H9 (cell line): ENCODE measurements at regions not wholly inside any gene's neighbourhood (a gene's known extent, or its start where the extent isn't known, plus 50 kb on each side); places are given as distances from the start of the nearest gene placed in this dataset.

ENCODE experiments used
- DNase-seq: peaks from one replicate; pipeline ENCODE4 v3.0.0-alpha.2; 2017
- H2AFZ ChIP-seq: one replicate; pipeline ENCODE4 v1.6.1; 2013; ENCODE audit warnings: mild to moderate bottlenecking, low read length, control low read depth, moderate library complexity
- H2AK5ac ChIP-seq: 2 replicates; pipeline ENCODE4 v1.6.1; 2013; ENCODE audit warnings: low read length, control low read depth, mixed read lengths; ENCODE audit not compliant: insufficient read length
- H2BK120ac ChIP-seq: one replicate; pipeline ENCODE4 v1.6.1; 2013; ENCODE audit warnings: low read depth, mild to moderate bottlenecking, low read length, control low read depth, inconsistent platforms; ENCODE audit not compliant: poor library complexity, severe bottlenecking
- H2BK12ac ChIP-seq: 2 replicates; pipeline ENCODE4 v1.6.1; 2013; ENCODE audit warnings: low read length, control low read depth, mixed read lengths, low read depth; ENCODE audit not compliant: insufficient read length
- H2BK15ac ChIP-seq: 2 replicates; pipeline ENCODE4 v1.6.1; 2013; ENCODE audit warnings: low read depth, low read length, control low read depth
- H2BK20ac ChIP-seq: one replicate; pipeline ENCODE4 v1.6.1; 2013; ENCODE audit warnings: low read depth, mild to moderate bottlenecking, low read length, control low read depth, inconsistent platforms; ENCODE audit not compliant: poor library complexity, severe bottlenecking
- H2BK5ac ChIP-seq: 2 replicates; pipeline ENCODE4 v1.6.1; 2013; ENCODE audit warnings: low read length, control low read depth, mixed read lengths; ENCODE audit not compliant: insufficient read length
- H3K14ac ChIP-seq: 2 replicates; pipeline ENCODE4 v1.6.1; 2013; ENCODE audit warnings: low read length, control low read depth; ENCODE audit not compliant: insufficient read depth
- H3K18ac ChIP-seq: 2 replicates; pipeline ENCODE4 v1.6.1; 2013; ENCODE audit warnings: low read depth, mild to moderate bottlenecking, mixed read lengths, low read length, control low read depth; ENCODE audit not compliant: insufficient read length
- H3K23ac ChIP-seq: 2 replicates; pipeline ENCODE4 v1.6.1; 2013; ENCODE audit warnings: low read length, control low read depth, mixed read lengths, low read depth; ENCODE audit not compliant: insufficient read length
- H3K23me2 ChIP-seq: 2 replicates; pipeline ENCODE4 v1.6.1; 2013; ENCODE audit warnings: low read depth, mild to moderate bottlenecking, mixed read lengths, low read length, control low read depth; ENCODE audit not compliant: insufficient read length, poor library complexity, severe bottlenecking
- H3K27ac ChIP-seq: 2 replicates; pipeline ENCODE4 v1.5.1; 2013; ENCODE audit warnings: low read length, control low read depth, mixed read lengths, low read depth; ENCODE audit not compliant: insufficient read length
- H3K27me3 ChIP-seq: 2 replicates; pipeline ENCODE4 v1.6.1; 2013; ENCODE audit warnings: low read length, control low read depth, inconsistent platforms; ENCODE audit not compliant: insufficient read depth
- H3K4ac ChIP-seq: 2 replicates; pipeline ENCODE4 v1.6.1; 2013; ENCODE audit warnings: low read depth, mild to moderate bottlenecking, control low read depth, inconsistent platforms, low read length, moderate library complexity
- H3K4me1 ChIP-seq: 2 replicates; pipeline ENCODE4 v1.6.1; 2013; ENCODE audit warnings: low read length, control low read depth, inconsistent platforms; ENCODE audit not compliant: insufficient read depth
- H3K4me2 ChIP-seq: 2 replicates; pipeline ENCODE4 v1.6.1; 2013; ENCODE audit warnings: low read length, control low read depth, mixed read lengths; ENCODE audit not compliant: insufficient read length, insufficient read depth
- H3K56ac ChIP-seq: 2 replicates; pipeline ENCODE4 v1.6.1; 2013; ENCODE audit warnings: low read depth, mild to moderate bottlenecking, mixed read lengths, low read length, control low read depth; ENCODE audit not compliant: insufficient read length
- H3K79me1 ChIP-seq: 2 replicates; pipeline ENCODE4 v1.6.1; 2013; ENCODE audit warnings: low read depth, mild to moderate bottlenecking, moderate library complexity, low read length, control low read depth, inconsistent platforms; ENCODE audit not compliant: insufficient read depth, poor library complexity, severe bottlenecking
- H3K79me2 ChIP-seq: 2 replicates; pipeline ENCODE4 v1.6.1; 2013; ENCODE audit warnings: low read length, control low read depth, inconsistent platforms; ENCODE audit not compliant: insufficient read depth
- H3K9ac ChIP-seq: 2 replicates; pipeline ENCODE4 v1.6.1; 2013; ENCODE audit warnings: low read length, control low read depth, mixed read lengths; ENCODE audit not compliant: insufficient read length; ENCODE audit errors: extremely low read depth
- H3K9me3 ChIP-seq: one replicate; pipeline ENCODE4 v1.6.1; 2013; ENCODE audit warnings: low read depth, low read length, inconsistent platforms; ENCODE audit not compliant: control insufficient read depth
- H3T11ph ChIP-seq: one replicate; pipeline ENCODE4 v1.6.1; 2013; ENCODE audit warnings: mild to moderate bottlenecking, low read length, control low read depth, inconsistent platforms
- H4K20me1 ChIP-seq: one replicate; pipeline ENCODE4 v1.6.1; 2013; ENCODE audit not compliant: control insufficient read depth, insufficient read length, insufficient read depth
- H4K5ac ChIP-seq: 2 replicates; pipeline ENCODE4 v1.6.1; 2013; ENCODE audit warnings: low read depth, mild to moderate bottlenecking, mixed read lengths, low read length, control low read depth; ENCODE audit not compliant: insufficient read length
- H4K8ac ChIP-seq: replicated peaks from 2 replicates; pipeline ENCODE4 v1.6.1; 2013; ENCODE audit warnings: low read length, control low read depth, mixed read lengths, low read depth; ENCODE audit not compliant: insufficient read length
- H4K91ac ChIP-seq: 2 replicates; pipeline ENCODE4 v1.6.1; 2013; ENCODE audit warnings: low read depth, mild to moderate bottlenecking, moderate library complexity, mixed read lengths, low read length, control low read depth; ENCODE audit not compliant: insufficient read length
- H3K27ac Mint-ChIP-seq, 3 experiments: 2 replicates in 2 of 3; 3 replicates in 1 of 3; pipeline ENCODE4 v1.8.0; 2020 to 2021; ENCODE audit warnings: mixed read lengths in 3 of 3, mild to moderate bottlenecking in 1 of 3, moderate library complexity in 1 of 3
- H3K27me3 Mint-ChIP-seq: 2 replicates; pipeline ENCODE4 v1.8.0; 2021; ENCODE audit warnings: low read depth, mild to moderate bottlenecking, moderate library complexity, mixed read lengths
- H3K36me3 Mint-ChIP-seq, 3 experiments: 2 replicates in 2 of 3; 3 replicates in 1 of 3; pipeline ENCODE4 v1.8.0; 2020 to 2021; ENCODE audit warnings: low read depth in 3 of 3, mixed read lengths in 3 of 3; ENCODE audit not compliant: insufficient read depth in 1 of 3
- H3K4me1 Mint-ChIP-seq, 2 experiments: 2 replicates each; pipeline ENCODE4 v1.8.0; 2020; ENCODE audit warnings: mixed read lengths in 2 of 2
- H3K4me3 Mint-ChIP-seq, 2 experiments: 2 replicates in 1 of 2; 3 replicates in 1 of 2; pipeline ENCODE4 v1.8.0; 2020 to 2021; ENCODE audit warnings: mild to moderate bottlenecking in 2 of 2, mixed read lengths in 2 of 2, moderate library complexity in 1 of 2
- H3K9me3 Mint-ChIP-seq, 2 experiments: 2 replicates in 1 of 2; 3 replicates in 1 of 2; pipeline ENCODE4 v1.8.0; 2020; ENCODE audit warnings: mild to moderate bottlenecking in 2 of 2, mixed read lengths in 2 of 2, moderate library complexity in 1 of 2
- TF ChIP-seq, protein P1 (sequence below): fragments of 200-600 bp; sonication (generic); conservative IDR thresholded peaks from 3 replicates; pipeline ENCODE4 v1.8.0; 2021; ENCODE audit warnings: antibody characterized with exemption, mild to moderate bottlenecking

DNA sequence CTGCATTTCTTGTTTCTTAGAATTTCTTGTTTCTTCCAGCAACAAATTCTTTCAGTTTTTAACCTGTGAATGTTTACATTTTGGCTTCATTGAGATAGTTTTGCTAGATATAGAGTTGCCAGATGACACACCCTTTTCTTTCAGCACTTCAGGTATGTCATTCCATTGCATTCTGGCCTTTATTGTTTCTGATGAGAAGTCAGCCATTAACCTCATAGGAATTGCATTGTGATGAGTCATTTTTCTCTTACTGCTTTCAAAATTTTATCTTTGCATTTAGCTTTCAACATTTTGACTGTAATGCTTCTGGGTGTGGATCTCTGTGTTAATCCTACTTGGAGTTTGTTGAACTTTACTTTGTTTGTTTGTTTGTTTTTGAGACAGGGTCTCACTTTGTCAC, 440.3 kb upstream of the HS3ST5 start:
- Histone ChIP-seq H2BK120ac (no peak overlapping the region), H2BK20ac (no peak overlapping the region), H4K8ac (no peak overlapping the region), H2BK15ac (no peak overlapping the region), H2AK5ac (no peak overlapping the region), H2AFZ (no peak overlapping the region), H3K9ac (no peak overlapping the region), H4K20me1 (no peaks in the 10 kb centered on the region), H2BK5ac (no peak overlapping the region), H3K4me2 (no peak overlapping the region), H3K23me2 (no peaks in the 10 kb centered on the region), H3T11ph (no peak overlapping the region), H4K5ac (no peak overlapping the region), H3K27ac (no peak overlapping the region), H3K9me3 (no peaks in the 10 kb centered on the region), H3K4me1 (no peaks in the 10 kb centered on the region), H3K23ac (no peak overlapping the region), H4K91ac (no peak overlapping the region), H3K79me2 (no peaks in the 10 kb centered on the region), H3K79me1 (no peaks in the 10 kb centered on the region), H3K18ac (no peak overlapping the region), H3K4ac (no peak overlapping the region), H3K27me3 (no peaks in the 10 kb centered on the region), H3K56ac (no peak overlapping the region), H3K14ac (no peak overlapping the region), H2BK12ac (no peak overlapping the region)
- Mint-ChIP-seq H3K36me3 (peaks cover 1 to 5% (median 2%) of the 10 kb centered on the region in 3 experiments; a peak in 3 of 7 replicates), H3K9me3 (peaks cover 7 to 8% of the 10 kb centered on the region in 2 experiments; a peak in 3 of 5 replicates), H3K4me3 (no peak overlapping the region), H3K27me3 (no peaks in the 10 kb centered on the region), H3K27ac (no peak overlapping the region; a peak in 2 of 7 replicates), H3K4me1 (no peaks in the 10 kb centered on the region)
- DNase-seq = no peak
- TF ChIP-seq, protein P1, sequence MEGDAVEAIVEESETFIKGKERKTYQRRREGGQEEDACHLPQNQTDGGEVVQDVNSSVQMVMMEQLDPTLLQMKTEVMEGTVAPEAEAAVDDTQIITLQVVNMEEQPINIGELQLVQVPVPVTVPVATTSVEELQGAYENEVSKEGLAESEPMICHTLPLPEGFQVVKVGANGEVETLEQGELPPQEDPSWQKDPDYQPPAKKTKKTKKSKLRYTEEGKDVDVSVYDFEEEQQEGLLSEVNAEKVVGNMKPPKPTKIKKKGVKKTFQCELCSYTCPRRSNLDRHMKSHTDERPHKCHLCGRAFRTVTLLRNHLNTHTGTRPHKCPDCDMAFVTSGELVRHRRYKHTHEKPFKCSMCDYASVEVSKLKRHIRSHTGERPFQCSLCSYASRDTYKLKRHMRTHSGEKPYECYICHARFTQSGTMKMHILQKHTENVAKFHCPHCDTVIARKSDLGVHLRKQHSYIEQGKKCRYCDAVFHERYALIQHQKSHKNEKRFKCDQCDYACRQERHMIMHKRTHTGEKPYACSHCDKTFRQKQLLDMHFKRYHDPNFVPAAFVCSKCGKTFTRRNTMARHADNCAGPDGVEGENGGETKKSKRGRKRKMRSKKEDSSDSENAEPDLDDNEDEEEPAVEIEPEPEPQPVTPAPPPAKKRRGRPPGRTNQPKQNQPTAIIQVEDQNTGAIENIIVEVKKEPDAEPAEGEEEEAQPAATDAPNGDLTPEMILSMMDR = no peak
